ENCODE measurements at regions not wholly inside any gene's neighbourhood (a gene's known extent, or its start where the extent isn't known, plus 50 kb on each side); places are given as distances from the start of the nearest gene placed in this dataset.

DNA sequence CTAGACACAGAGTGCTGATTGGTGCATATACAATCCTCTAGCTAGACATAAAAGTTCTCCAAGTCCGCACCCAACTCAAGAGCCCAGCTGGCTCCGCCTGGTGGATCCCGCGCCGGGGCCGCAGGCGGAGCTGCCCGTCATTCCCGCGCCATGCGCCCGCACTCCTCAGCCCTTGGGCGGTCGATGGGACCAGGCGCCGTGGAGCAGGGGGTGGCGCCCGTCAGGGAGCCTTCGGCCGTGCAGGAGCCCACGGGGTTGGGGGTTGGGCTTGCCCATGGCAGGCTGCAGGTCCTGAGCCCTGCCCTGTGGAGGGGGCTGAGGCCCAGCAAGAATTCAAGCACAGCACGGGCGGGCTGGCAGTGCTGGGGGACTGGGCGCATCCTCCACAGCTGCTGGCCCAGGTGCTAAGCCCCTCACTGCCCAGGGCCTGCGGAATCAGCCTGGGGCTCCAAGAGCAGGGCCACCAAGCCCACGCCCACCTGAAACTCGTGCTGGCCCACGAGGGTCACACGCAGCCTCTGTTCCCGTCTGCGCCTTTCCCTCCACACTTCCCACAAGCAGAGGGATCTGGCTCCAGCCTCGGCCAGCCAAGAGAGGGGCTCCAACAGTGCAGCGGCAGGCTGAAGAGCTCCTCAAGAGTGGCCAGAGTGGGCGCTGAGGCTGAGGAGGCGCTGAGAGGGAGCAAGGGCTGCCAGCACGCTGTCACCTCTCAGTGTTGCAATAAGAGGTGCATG lies 604.2 kb upstream of the POM121L12 start:
- TF ChIP-seq CTBP2 (IDR thresholded peaks at IDR 0.05; ENCODE audit: borderline replicate concordance, insufficient read depth, insufficient read length, low read length) = no peak
- no peak for TF ChIP-seq KDM5A (IDR thresholded peaks at IDR 0.05; ENCODE audit: low read length)
- TF ChIP-seq, protein P1, sequence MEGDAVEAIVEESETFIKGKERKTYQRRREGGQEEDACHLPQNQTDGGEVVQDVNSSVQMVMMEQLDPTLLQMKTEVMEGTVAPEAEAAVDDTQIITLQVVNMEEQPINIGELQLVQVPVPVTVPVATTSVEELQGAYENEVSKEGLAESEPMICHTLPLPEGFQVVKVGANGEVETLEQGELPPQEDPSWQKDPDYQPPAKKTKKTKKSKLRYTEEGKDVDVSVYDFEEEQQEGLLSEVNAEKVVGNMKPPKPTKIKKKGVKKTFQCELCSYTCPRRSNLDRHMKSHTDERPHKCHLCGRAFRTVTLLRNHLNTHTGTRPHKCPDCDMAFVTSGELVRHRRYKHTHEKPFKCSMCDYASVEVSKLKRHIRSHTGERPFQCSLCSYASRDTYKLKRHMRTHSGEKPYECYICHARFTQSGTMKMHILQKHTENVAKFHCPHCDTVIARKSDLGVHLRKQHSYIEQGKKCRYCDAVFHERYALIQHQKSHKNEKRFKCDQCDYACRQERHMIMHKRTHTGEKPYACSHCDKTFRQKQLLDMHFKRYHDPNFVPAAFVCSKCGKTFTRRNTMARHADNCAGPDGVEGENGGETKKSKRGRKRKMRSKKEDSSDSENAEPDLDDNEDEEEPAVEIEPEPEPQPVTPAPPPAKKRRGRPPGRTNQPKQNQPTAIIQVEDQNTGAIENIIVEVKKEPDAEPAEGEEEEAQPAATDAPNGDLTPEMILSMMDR (IDR thresholded peaks at IDR 0.05; ENCODE audit: control extremely low read depth in 1 of 3, insufficient read depth in 1 of 3, low read depth in 1 of 3, low read length in 3 of 3) = no peak
- no peak for TF ChIP-seq TAF7 (optimal IDR thresholded peaks at IDR 0.05; ENCODE audit: borderline replicate concordance, low read depth, low read length)
- TF ChIP-seq SIN3A (conservative IDR thresholded peaks at IDR 0.05 in 1 of 2, IDR thresholded peaks at IDR 0.05 in 1 of 2; ENCODE audit: low read depth in 1 of 2, low read length in 2 of 2) = no peak
- TF ChIP-seq POLR2A (IDR thresholded peaks at IDR 0.05; ENCODE audit: control extremely low read depth in 1 of 2, low read depth in 2 of 2, low read length in 2 of 2) = no peak
- TF ChIP-seq ZNF274 (IDR thresholded peaks at IDR 0.05; ENCODE audit: borderline replicate concordance, extremely low read depth, low read length) = no peak
- no peak for TF ChIP-seq EZH2 (IDR thresholded peaks at IDR 0.05; ENCODE audit: low read depth, low read length, severe bottlenecking)
- TF ChIP-seq KDM1A (IDR thresholded peaks at IDR 0.05; ENCODE audit: borderline replicate concordance, low read length) = no peak
- no peak for TF ChIP-seq RAD21 (IDR thresholded peaks at IDR 0.05 in 1 of 2, conservative IDR thresholded peaks at IDR 0.05 in 1 of 2; ENCODE audit: low read depth in 2 of 2, low read length in 2 of 2)

All from H1 (cell line).